ENCODE measurements at regions not wholly inside any gene's neighbourhood (a gene's known extent, or its start where the extent isn't known, plus 50 kb on each side); places are given as distances from the start of the nearest gene placed in this dataset.

DNA sequence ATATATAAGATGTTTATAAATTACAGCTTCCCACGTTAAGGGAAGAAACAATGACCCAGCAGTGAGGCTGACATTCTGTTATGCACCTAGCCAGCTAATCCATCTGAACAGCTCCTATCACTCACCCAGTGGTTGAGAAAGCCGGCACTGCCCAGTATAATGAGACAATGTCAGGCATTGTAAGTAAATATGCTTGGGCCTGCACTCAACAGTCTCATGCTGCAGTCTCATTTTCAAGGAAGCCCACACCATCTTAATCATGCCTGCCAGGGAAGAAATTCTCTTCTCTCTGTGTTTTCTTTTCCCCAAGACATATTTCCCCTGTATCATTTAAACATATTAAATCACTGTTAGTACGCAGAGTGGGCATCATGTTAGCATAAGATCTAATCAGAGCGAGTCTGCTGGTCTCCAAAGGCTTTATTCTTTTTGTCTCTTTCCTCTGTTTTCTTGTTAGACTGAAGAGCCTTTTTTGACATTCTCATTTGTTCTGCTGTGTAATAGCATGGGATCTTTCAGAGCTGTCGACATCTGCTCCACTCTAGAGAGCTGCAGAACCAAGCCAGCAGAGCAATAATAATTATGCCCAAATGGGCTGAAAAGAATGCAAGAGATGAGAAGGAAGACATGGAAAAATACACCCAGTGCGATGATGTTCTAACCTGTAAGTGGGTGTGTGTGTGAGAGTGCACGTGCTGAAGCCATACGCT, 67.6 kb upstream of the SLC22A15 start:
- no peaks in the 10 kb centered on the region for H3K36me3 ChIP-seq
- H3K9me3 ChIP-seq (ENCODE audit: low read depth), result no peaks in the 10 kb centered on the region
- no peak overlapping the region for H3K4me3 ChIP-seq
- H3K27ac ChIP-seq, result no peak overlapping the region
- TF ChIP-seq CTCF (IDR thresholded peaks at IDR 0.05; ENCODE audit: low read depth, low read length), result no peak
- DNase-seq (ENCODE audit: low read depth in 1 of 2, low spot score in 1 of 2), result peak in 1 of 2 donors; percentile 27
- no peaks in the 10 kb centered on the region for H3K27me3 ChIP-seq
- H3K4me1 ChIP-seq (ENCODE audit: low read depth), result no peaks in the 10 kb centered on the region

DNA sequence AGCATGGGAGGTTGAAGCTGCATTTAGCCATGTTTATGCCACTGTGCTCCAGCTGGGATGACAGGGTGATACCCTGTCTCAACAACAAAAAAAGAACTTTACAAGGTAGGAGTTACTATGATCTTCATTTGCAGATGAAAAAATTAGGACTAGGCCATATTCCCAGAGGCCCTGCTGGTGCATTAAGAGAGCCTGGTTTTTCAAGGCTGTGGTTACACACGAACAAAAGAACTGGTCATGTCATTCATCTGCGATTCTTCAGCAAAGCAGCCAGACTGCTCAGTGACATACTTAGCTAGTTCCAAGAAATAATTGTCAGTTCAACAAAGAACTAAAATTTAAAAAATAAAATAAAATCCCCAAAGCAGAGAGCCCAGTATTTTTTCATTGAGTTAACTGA, 66.1 kb upstream of the SLC22A15 start:
- H3K9me3 ChIP-seq (ENCODE audit: low read depth), result no peaks in the 10 kb centered on the region
- H3K36me3 ChIP-seq, result no peaks in the 10 kb centered on the region
- DNase-seq (ENCODE audit: low read depth in 1 of 2, low spot score in 1 of 2), result no peak
- no peaks in the 10 kb centered on the region for H3K4me1 ChIP-seq (ENCODE audit: low read depth)
- H3K4me3 ChIP-seq, result no peak overlapping the region
- no peak for TF ChIP-seq CTCF (IDR thresholded peaks at IDR 0.05; ENCODE audit: low read depth, low read length)
- H3K27ac ChIP-seq, result no peak overlapping the region
- H3K27me3 ChIP-seq, result no peaks in the 10 kb centered on the region

DNA sequence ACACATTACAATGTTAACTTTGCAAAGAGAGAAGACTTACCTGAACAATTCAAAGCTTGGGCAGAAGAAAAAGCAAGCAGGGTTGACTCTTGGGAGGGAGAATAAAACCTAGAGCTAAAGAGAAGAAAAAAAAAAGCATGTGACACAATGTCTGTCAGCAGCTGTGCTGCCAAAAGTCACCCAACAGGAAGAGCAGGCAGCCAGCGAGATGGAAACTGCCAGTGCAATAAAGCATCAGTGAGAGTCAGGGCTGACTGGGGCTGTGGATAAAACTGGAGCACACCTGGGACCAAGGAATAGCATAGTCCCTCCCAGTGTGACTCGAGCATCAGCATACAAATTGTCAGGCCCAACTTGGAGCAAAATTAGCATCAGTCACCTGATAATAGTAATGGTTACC, 65.0 kb upstream of the SLC22A15 start:
- H3K4me1 ChIP-seq (ENCODE audit: low read depth), result no peaks in the 10 kb centered on the region
- H3K27me3 ChIP-seq, result no peaks in the 10 kb centered on the region
- H3K36me3 ChIP-seq, result no peaks in the 10 kb centered on the region
- no peak for TF ChIP-seq CTCF (IDR thresholded peaks at IDR 0.05; ENCODE audit: low read depth, low read length)
- H3K27ac ChIP-seq, result no peak overlapping the region
- no peak overlapping the region for H3K4me3 ChIP-seq
- H3K9me3 ChIP-seq (ENCODE audit: low read depth), result no peaks in the 10 kb centered on the region
- DNase-seq (ENCODE audit: low read depth in 1 of 2, low spot score in 1 of 2), result no peak

- Histone ChIP-seq H3K27ac (no peak overlapping the region), H3K27me3 (no peaks in the 10 kb centered on the region), H3K9me3 (ENCODE audit: low read depth) (no peaks in the 10 kb centered on the region), H3K4me1 (ENCODE audit: low read depth) (no peaks in the 10 kb centered on the region), H3K4me3 (no peak overlapping the region), H3K36me3 (no peaks in the 10 kb centered on the region)
- TF ChIP-seq CTCF (IDR thresholded peaks at IDR 0.05; ENCODE audit: low read depth, low read length), result no peak
- no peak for DNase-seq (ENCODE audit: low read depth in 1 of 2, low spot score in 1 of 2)
Measured at GRCh38 chr1:115912116-115912515, 64.2 kb upstream of the SLC22A15 start.

GRCh38 chr1:115922801-115923200, 53.5 kb upstream of the SLC22A15 start:
- Histone ChIP-seq H3K27ac (no peak overlapping the region), H3K4me3 (no peak overlapping the region), H3K27me3 (peaks cover 4% of the 10 kb centered on the region), H3K9me3 (ENCODE audit: low read depth) (no peaks in the 10 kb centered on the region), H3K36me3 (no peaks in the 10 kb centered on the region), H3K4me1 (ENCODE audit: low read depth) (no peaks in the 10 kb centered on the region)
- DNase-seq (ENCODE audit: low read depth in 1 of 2, low spot score in 1 of 2), result no peak
- no peak for TF ChIP-seq CTCF (IDR thresholded peaks at IDR 0.05; ENCODE audit: low read depth, low read length)

Measured in cardiac muscle cell (in vitro differentiated cells and primary cell).